Mammary epithelial cell (primary cell): ENCODE measurements at regions not wholly inside any gene's neighbourhood (a gene's known extent, or its start where the extent isn't known, plus 50 kb on each side); places are given as distances from the start of the nearest gene placed in this dataset.

Experiments used
- EZH2 ChIP-seq: IDR thresholded peaks from 2 replicates; pipeline ENCODE4 v1.6.1; 2012; ENCODE audit warnings: low read length, inconsistent platforms, borderline replicate concordance
- TF ChIP-seq, protein P1 (sequence below), 2 donors: IDR thresholded peaks in 1 of 2; conservative IDR thresholded peaks in 1 of 2; 2 replicates each; pipeline ENCODE4 v1.5.1; 2011 to 2012; ENCODE audit warnings: inconsistent platforms in 2 of 2, low read length in 2 of 2, mild to moderate bottlenecking in 2 of 2, control low read depth in 1 of 2, low read depth in 1 of 2; ENCODE audit not compliant: insufficient read depth in 1 of 2; ENCODE audit errors: extremely low read depth in 1 of 2

DNA sequence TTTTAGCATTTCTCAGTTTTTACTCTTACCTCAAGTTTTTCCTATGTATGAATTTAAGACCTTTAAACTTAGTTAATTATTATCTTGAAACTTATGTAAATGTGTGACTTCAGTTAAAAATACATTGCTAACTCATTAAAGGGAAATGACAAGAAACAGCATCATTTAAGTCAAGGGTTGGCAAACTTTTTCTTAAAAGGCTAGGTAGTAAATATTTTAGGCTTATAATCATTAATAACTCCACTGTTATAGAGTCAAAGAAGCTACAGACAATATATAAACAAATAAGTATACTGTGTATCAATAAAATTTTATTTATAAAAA is 259.7 kb upstream of the RBMS1 start:
- TF ChIP-seq, protein P1, sequence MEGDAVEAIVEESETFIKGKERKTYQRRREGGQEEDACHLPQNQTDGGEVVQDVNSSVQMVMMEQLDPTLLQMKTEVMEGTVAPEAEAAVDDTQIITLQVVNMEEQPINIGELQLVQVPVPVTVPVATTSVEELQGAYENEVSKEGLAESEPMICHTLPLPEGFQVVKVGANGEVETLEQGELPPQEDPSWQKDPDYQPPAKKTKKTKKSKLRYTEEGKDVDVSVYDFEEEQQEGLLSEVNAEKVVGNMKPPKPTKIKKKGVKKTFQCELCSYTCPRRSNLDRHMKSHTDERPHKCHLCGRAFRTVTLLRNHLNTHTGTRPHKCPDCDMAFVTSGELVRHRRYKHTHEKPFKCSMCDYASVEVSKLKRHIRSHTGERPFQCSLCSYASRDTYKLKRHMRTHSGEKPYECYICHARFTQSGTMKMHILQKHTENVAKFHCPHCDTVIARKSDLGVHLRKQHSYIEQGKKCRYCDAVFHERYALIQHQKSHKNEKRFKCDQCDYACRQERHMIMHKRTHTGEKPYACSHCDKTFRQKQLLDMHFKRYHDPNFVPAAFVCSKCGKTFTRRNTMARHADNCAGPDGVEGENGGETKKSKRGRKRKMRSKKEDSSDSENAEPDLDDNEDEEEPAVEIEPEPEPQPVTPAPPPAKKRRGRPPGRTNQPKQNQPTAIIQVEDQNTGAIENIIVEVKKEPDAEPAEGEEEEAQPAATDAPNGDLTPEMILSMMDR (conservative IDR thresholded peaks at IDR 0.05 in 1 of 2, IDR thresholded peaks at IDR 0.05 in 1 of 2; ENCODE audit: extremely low read depth in 1 of 2, insufficient read depth in 1 of 2, low read depth in 1 of 2, low read length in 2 of 2): no peak
- no peak for TF ChIP-seq EZH2
